ENCODE measurements at regions not wholly inside any gene's neighbourhood (a gene's known extent, or its start where the extent isn't known, plus 50 kb on each side); places are given as distances from the start of the nearest gene placed in this dataset.
A peak's percentile ranks its signal among the peaks of the same experiment; 100 is the strongest.

DNA sequence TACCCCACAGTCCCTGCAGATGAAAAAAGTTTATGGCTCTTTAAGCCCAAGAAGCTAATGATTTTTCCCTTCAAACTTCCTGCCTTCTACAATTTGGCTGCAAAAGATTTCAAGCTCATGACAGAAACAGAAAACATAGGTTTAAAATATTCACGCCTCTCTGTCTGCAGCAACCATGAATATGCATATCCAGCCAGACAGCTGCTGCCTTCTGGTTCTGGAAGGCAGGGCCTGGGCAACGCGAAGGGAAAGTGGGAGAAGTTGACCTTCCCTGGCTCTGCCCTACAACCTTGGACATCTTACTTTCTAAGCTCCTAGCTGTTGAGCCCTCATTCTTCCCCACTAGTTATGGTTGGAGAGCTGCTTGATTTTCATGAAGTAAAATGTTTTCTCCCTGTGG lies 64.8 kb upstream of the CLINT1 start:
- DNase-seq = no peak

- no peak for DNase-seq
Observed at GRCh38 chr5:157922026-157922425, 63.1 kb upstream of the CLINT1 start.

DNA sequence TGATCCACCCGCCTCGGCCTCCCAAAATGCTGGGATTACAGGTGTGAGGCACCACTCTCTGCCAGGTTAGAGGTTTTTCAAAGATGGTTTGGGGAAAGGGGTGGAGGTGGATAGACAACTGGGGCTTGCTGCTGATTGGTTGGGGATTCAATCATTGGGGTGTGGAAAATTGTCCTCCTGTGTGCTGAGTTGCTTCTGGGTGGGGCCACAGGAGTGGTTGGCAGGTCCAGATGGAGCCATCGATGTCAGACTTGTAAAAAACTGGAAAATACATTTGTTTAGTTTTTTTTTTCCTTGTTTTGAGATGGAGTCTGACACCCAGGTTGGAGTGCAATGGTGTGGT lies 61.9 kb upstream of the CLINT1 start:
- DNase-seq = no peak

- DNase-seq = no peak
Observed at GRCh38 chr5:157918811-157919742, 60.1 kb upstream of the CLINT1 start.

- peak; percentile 68 for DNase-seq
Observed at GRCh38 chr5:157917899-157918809, 59.2 kb upstream of the CLINT1 start.

DNA sequence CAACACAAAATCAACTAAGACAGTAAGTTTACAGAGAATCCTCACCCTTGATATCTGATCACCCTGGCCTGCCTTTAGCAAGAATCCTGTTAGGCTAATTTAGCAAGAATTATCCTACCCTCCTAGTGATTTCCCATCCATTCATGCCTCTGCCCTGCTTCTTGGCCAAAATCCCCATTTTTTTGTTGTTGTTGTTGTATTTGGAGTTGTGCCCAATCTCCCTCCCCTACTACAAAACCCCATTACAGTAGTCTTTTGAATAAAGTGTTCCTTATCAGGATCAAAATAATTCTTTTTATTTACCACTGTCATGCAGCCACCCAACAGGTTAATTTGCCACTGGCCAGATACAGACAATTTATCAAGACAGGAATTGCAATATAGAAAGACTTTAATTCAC lies 58.5 kb upstream of the CLINT1 start:
- DNase-seq = no peak

DNA sequence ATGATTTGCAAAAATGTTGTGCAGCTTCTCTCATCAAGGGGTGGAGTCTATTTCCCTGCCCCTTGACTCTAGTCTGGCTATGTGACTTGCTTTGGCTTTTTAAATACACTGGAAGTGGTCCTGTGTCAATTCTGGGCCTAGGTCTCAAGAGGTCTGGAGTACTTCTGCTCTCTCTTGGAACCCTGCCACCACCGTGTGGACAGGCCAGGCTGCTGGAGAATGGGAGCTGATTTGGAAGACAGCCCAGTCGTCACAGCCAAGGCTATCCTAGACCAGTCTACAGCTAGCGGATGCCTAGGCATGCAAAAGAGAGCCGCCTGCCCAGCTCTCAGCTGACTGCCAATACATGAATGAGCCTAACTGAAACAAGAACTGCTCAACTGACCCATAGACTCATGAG lies 56.7 kb upstream of the CLINT1 start:
- DNase-seq = no peak

DNA sequence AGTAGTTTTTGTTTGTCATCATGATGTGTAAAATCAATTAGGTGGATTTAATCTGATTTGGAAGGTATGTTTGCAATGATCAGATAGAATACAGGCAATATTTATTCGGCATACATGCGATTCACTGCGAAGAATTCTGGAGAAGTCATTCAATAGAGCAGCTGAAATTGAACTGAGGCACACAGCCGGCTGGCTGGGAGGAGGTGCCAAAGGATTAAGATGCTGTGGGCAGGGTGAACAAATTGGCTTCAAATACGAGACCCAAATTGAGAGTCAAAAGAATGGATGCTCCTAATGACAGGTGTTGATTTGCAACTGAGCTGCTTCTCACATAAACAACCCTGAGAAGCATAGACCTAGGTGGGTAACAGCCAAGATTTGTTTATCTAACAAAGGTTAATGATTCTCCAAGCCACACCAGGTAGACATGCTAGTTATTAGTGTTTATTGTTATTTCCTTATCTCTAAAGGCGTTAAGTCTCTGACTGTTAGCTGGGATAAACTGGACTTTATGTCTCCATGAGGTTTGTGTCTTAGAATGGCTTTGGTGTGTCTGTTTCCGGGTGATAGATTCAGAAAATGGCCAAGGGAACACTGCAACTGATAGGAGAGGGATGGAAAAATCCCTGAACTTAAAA lies 55.3 kb upstream of the CLINT1 start:
- DNase-seq = no peak

DNA sequence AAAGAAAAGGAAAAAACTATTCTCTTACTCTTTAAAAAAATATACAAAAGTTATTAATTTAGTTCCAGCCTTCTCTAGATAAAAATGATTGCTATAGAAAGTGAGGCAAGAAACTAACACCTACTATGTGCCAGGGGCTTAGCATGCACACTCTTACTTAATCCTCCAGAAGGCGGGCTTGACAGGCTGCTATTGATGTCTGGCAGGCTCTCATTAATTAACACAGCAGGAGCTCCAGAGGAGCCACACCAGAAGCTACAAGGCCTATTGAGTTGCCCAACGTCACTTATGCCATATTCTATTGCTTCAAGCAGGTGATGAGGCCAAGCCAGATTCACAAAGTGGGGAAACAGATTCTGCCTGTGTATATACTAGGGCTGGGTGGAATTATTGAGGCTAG lies 54.6 kb upstream of the CLINT1 start:
- DNase-seq = no peak

DNA sequence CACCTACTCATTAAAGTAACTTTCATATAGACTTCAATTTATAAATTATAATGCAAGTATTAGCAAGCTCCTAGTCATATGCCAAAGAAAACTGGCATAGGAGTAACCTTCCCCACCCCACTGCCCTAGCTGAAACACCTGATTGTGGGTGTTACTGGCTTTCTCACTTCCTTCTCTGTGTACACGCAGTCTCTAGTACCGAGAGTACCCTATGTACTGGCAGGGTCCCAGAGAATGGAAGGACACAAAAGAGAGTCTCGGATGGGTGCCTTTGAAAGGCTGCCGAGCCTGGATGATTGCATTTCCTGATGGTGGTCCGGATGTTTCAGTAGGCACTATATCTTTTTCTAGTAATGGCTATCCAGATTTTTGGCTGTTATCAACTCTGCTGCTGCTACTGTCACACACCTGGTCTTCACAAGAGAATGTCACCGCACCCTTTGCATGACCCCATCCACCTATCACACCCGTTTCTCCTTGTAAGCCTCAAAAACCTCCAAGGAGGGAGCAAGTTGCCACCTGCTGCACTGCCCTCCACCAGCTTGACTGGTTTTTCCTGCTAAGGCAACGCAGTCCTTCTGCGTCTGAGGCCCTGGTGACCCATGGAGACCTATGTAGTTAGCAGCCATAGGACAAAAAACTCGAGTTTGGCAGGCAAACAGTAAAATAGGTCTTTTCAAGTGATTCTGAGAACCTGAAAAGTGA lies 53.8 kb upstream of the CLINT1 start:
- DNase-seq = no peak

GRCh38 chr5:157911568-157911967 lies 52.6 kb upstream of the CLINT1 start:
- DNase-seq = no peak

Measured in suppressor macrophage treated with lipopolysaccharide for 4 hours (primary cell).